ENCODE measurements at regions not wholly inside any gene's neighbourhood (a gene's known extent, or its start where the extent isn't known, plus 50 kb on each side); places are given as distances from the start of the nearest gene placed in this dataset.
A peak's percentile ranks its signal among the peaks of the same experiment; 100 is the strongest.

DNA sequence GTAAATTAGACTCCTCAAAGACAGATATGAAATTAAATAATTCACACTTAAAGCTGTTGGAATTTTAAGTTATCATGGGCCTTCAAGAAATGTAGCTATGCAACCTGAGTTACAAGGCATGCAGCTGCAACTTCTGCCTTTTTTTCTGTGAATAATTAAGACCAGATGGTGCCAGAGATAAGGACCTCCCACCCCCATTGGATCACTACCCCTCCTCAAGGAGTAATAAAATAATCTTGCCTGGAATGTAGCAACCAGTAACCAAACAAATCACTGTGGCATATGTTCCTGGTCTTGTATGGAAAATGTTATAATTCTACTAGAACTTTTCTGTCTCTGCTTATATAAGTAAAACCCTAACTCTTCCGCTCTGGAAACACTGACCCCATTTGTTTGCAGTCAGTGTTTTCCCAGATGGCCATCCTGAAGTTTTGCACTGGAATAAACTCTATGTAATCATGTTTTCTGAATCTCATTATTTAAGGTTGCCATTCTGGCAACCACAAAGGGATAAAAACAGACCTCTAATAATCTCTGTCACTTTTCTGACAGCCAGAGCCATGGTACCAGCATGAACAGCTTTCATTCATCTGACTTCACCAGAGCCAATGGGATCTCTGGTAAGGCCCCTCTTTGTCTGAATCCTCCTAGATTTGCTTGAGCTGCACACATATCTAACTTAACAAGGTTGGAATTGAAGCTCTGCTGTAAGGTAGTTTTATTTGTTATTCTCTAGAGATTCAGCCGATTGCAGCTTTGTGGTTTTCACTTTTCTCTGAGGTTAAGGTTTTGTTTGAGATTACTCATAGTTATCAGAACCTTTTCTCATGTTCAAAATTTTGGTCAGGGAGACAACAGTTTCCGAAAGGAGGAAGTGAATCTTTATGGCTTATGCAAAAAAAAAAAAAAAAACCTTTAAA lies 274.6 kb downstream of the NAF1 start:
- H4K20me1 ChIP-seq (ENCODE audit: control insufficient read depth, extremely low read depth, insufficient read depth, low read length), result no peaks in the 10 kb centered on the region
- no peaks in the 10 kb centered on the region for H3K4me1 ChIP-seq (ENCODE audit: control insufficient read depth, extremely low read depth, insufficient read depth, low read length)
- TF ChIP-seq EZH2 (IDR thresholded peaks at IDR 0.05; ENCODE audit: low read length, missing control alignments), result no peak
- TF ChIP-seq, protein P1, sequence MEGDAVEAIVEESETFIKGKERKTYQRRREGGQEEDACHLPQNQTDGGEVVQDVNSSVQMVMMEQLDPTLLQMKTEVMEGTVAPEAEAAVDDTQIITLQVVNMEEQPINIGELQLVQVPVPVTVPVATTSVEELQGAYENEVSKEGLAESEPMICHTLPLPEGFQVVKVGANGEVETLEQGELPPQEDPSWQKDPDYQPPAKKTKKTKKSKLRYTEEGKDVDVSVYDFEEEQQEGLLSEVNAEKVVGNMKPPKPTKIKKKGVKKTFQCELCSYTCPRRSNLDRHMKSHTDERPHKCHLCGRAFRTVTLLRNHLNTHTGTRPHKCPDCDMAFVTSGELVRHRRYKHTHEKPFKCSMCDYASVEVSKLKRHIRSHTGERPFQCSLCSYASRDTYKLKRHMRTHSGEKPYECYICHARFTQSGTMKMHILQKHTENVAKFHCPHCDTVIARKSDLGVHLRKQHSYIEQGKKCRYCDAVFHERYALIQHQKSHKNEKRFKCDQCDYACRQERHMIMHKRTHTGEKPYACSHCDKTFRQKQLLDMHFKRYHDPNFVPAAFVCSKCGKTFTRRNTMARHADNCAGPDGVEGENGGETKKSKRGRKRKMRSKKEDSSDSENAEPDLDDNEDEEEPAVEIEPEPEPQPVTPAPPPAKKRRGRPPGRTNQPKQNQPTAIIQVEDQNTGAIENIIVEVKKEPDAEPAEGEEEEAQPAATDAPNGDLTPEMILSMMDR (conservative IDR thresholded peaks at IDR 0.05 in 1 of 2, IDR thresholded peaks at IDR 0.05 in 1 of 2; ENCODE audit: low read depth in 1 of 2, low read length in 2 of 2), result no peak
- H3K4me3 ChIP-seq (replicated peaks in 1 of 4; ENCODE audit: control extremely low read depth in 1 of 4, insufficient read depth in 1 of 4, low read depth in 3 of 4, low read length in 4 of 4), result no peak overlapping the region
- no peaks in the 10 kb centered on the region for H3K9me3 ChIP-seq (ENCODE audit: control insufficient read depth, insufficient read depth, low read depth, low read length)
- no peak overlapping the region for H3K4me2 ChIP-seq (ENCODE audit: extremely low read depth, insufficient read depth, low read length)
- DNase-seq (ENCODE audit: low read depth in 2 of 2), result peak in 1 of 2 donors; percentile 43
- no peak overlapping the region for H3K27ac ChIP-seq (ENCODE audit: insufficient read depth, low read length)
- H2AFZ ChIP-seq (ENCODE audit: low read length), result no peak overlapping the region
- no peak overlapping the region for H3K9ac ChIP-seq (ENCODE audit: insufficient read depth, low read length)
- no peaks in the 10 kb centered on the region for H3K27me3 ChIP-seq (ENCODE audit: control insufficient read depth, insufficient read depth, low read length)
- H3K36me3 ChIP-seq (ENCODE audit: control insufficient read depth, insufficient read depth, low read length), result no peaks in the 10 kb centered on the region
- no peaks in the 10 kb centered on the region for H3K79me2 ChIP-seq (ENCODE audit: control insufficient read depth, insufficient read depth, low read length)

DNA sequence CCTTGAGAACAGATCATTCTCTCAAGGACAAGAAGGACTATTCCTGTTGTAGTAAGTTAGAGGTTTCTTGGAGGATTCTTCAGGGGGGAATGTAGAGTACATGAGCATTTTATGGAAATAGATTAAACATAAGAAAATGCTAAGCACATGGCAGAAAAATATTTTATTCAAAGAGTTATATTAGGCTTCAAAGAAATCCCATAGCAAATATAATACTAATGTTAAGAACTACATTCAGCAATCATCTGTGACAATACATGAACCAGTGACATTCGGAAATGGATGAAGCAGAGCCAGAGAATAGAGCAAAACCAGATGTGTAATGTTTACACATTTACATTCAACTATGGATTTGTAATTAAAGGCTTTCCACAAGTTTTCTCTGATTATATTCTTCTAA lies 288.6 kb downstream of the NAF1 start:
- Histone ChIP-seq H3K36me3 (ENCODE audit: control insufficient read depth, insufficient read depth, low read length) (no peaks in the 10 kb centered on the region), H3K4me2 (ENCODE audit: extremely low read depth, insufficient read depth, low read length) (no peak overlapping the region), H3K27me3 (ENCODE audit: control insufficient read depth, insufficient read depth, low read length) (no peaks in the 10 kb centered on the region)

DNA sequence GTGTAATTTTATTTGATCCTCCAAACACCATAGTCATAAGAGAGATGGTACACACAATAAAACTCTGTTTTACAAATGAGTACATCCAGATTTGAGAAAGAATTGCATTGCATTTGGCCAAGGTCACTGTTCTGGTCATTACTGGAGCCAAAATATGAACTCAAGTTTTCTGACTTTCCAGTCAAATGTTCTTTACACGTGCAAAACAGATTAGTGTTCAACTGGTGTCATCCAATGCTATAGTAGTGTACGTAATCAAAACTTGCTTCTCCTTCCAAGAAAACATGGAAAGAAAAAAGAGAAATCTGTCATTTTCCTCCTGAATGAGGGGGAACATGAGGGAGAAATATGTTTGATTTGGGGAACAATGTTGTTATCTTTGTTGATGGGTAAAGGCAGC lies 291.9 kb downstream of the NAF1 start:
- Histone ChIP-seq H3K4me2 (ENCODE audit: extremely low read depth, insufficient read depth, low read length) (no peak overlapping the region), H4K20me1 (ENCODE audit: control insufficient read depth, extremely low read depth, insufficient read depth, low read length) (no peaks in the 10 kb centered on the region), H3K4me1 (ENCODE audit: control insufficient read depth, extremely low read depth, insufficient read depth, low read length) (no peaks in the 10 kb centered on the region), H3K9ac (ENCODE audit: insufficient read depth, low read length) (no peak overlapping the region), H2AFZ (ENCODE audit: low read length) (no peak overlapping the region), H3K27me3 (ENCODE audit: control insufficient read depth, insufficient read depth, low read length) (no peaks in the 10 kb centered on the region), H3K36me3 (ENCODE audit: control insufficient read depth, insufficient read depth, low read length) (no peaks in the 10 kb centered on the region), H3K27ac (ENCODE audit: insufficient read depth, low read length) (no peak overlapping the region), H3K9me3 (ENCODE audit: control insufficient read depth, insufficient read depth, low read depth, low read length) (no peaks in the 10 kb centered on the region), H3K4me3 (replicated peaks in 1 of 4; ENCODE audit: control extremely low read depth in 1 of 4, insufficient read depth in 1 of 4, low read depth in 3 of 4, low read length in 4 of 4) (no peak overlapping the region), H3K79me2 (ENCODE audit: control insufficient read depth, insufficient read depth, low read length) (no peaks in the 10 kb centered on the region)
- DNase-seq (ENCODE audit: low read depth in 2 of 2), result no peak
- TF ChIP-seq EZH2 (IDR thresholded peaks at IDR 0.05; ENCODE audit: low read length, missing control alignments), result no peak
- TF ChIP-seq, protein P1 (conservative IDR thresholded peaks at IDR 0.05 in 1 of 2, IDR thresholded peaks at IDR 0.05 in 1 of 2; ENCODE audit: low read depth in 1 of 2, low read length in 2 of 2), result no peak

More for the DNA sequence above, 288.6 kb downstream of the NAF1 start:
- H3K9ac ChIP-seq (ENCODE audit: insufficient read depth, low read length), result no peak overlapping the region
- no peaks in the 10 kb centered on the region for H3K79me2 ChIP-seq (ENCODE audit: control insufficient read depth, insufficient read depth, low read length)
- H3K9me3 ChIP-seq (ENCODE audit: control insufficient read depth, insufficient read depth, low read depth, low read length), result no peaks in the 10 kb centered on the region
- no peak overlapping the region for H3K27ac ChIP-seq (ENCODE audit: insufficient read depth, low read length)
- no peaks in the 10 kb centered on the region for H4K20me1 ChIP-seq (ENCODE audit: control insufficient read depth, extremely low read depth, insufficient read depth, low read length)
- no peak overlapping the region for H2AFZ ChIP-seq (ENCODE audit: low read length)
- TF ChIP-seq EZH2 (IDR thresholded peaks at IDR 0.05; ENCODE audit: low read length, missing control alignments), result no peak
- TF ChIP-seq, protein P1 (conservative IDR thresholded peaks at IDR 0.05 in 1 of 2, IDR thresholded peaks at IDR 0.05 in 1 of 2; ENCODE audit: low read depth in 1 of 2, low read length in 2 of 2), result no peak
- DNase-seq (ENCODE audit: low read depth in 2 of 2), result no peak
- no peak overlapping the region for H3K4me3 ChIP-seq (replicated peaks in 1 of 4; ENCODE audit: control extremely low read depth in 1 of 4, insufficient read depth in 1 of 4, low read depth in 3 of 4, low read length in 4 of 4)
- H3K4me1 ChIP-seq (ENCODE audit: control insufficient read depth, extremely low read depth, insufficient read depth, low read length), result no peaks in the 10 kb centered on the region
